Loucy (cell line): ENCODE measurements at regions not wholly inside any gene's neighbourhood (a gene's known extent, or its start where the extent isn't known, plus 50 kb on each side); places are given as distances from the start of the nearest gene placed in this dataset.

ENCODE experiments used
- CTCF ChIP-seq: fragments of 200-600 bp; sonication (generic); conservative IDR thresholded peaks from 2 replicates; pipeline ENCODE4 v1.5.1; 2014; ENCODE audit warnings: mild to moderate bottlenecking, antibody characterized with exemption, low read length
- EZH2phosphoT487 ChIP-seq: fragments of 200-600 bp; IDR thresholded peaks from 2 replicates; pipeline ENCODE4 v1.6.1; 2018; ENCODE audit warnings: antibody characterized with exemption, mild to moderate bottlenecking, moderate library complexity, borderline replicate concordance

GRCh38 chr2:176392249-176392648, 123.0 kb downstream of the MTX2 start:
- TF ChIP-seq CTCF (no peak), EZH2phosphoT487 (no peak)
